NCI-H128 (cell line): ENCODE measurements at regions not wholly inside any gene's neighbourhood (a gene's known extent, or its start where the extent isn't known, plus 50 kb on each side); places are given as distances from the start of the nearest gene placed in this dataset.

Source experiments
- DNase-seq: peaks from one replicate; lab custom pipeline; 2025; ENCODE audit not compliant: unreplicated experiment; lab: John Stamatoyannopoulos, UW

- no peak for DNase-seq
Observed at GRCh38 chr4:126790633-126791032, 842.1 kb upstream of the INTU start.

GRCh38 chr4:126794363-126794762, 838.4 kb upstream of the INTU start:
- DNase-seq, result no peak

- DNase-seq, result no peak
Observed at GRCh38 chr4:126798214-126798613, 834.5 kb upstream of the INTU start.

GRCh38 chr4:126799416-126799815, 833.3 kb upstream of the INTU start:
- no peak for DNase-seq

DNA sequence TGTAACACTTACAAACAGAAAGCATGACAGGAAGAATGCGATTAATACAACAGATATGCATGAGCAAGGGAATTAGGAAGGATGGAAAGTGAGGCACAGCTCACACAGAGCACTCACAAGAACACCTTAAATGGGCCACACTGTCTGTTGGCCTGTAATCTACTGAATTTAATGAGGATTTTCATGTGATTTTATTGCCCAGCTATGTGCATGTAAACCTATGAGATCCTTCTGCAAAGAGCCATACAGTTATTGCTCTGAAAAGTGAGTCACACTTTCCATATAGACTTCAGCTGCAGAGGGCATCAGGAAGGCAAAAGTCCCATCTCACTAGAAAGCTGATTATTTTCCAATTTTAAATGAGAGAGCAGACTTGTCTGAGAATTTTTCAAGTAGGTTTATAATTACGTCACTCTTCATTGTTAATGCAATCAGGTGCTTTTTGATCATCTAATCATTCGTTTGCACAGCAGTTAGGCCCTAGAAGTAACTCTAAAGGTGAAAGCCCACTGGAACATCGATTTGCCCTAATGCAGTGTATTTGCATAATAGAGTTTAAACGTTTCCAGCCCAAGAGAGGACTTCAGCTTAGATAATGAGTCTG, 832.7 kb upstream of the INTU start:
- no peak for DNase-seq

DNA sequence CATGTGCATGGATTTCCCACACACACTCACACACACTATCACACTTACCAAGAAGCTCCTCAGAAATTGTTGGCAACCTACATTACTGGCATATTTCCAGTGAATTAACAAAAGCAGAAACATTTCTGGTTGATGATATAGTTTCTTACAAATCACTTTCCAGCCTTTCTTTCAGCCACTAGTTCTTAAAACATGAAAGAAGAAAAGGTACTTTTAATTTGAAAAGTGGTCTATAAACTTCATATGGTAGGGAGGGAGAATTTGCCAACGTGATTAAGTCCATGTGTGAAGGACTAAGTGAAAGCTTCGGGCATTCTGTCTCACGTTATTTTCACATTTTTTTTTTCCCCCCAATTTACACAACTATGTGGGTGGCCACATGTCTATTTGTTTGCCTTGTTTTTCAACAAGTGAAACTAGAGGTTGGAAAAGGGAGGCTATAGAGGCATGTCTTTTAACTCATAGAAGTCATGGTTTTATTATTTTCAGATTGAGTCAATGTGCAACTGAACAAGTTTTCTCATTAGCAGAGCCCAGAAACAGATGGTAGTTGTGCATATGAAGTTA, 832.1 kb upstream of the INTU start:
- DNase-seq, result no peak

DNA sequence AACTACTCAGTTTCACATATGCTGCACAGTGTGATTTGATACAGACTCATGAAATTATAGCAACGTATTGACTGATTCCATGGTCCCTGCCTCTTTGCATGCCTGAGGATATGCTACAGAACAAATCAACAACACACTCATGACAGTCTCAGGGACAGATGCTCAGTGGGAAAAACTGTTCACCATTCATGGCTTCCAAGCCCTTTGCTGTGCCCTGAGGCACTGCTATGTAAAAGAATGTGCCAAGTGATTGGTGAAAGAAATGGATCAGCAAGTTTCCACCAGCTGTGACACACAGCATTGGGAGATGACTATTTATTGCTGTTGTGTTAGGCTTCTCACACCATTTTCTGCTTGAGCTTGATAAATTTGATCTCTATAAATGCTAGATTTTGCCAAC, 825.6 kb upstream of the INTU start:
- no peak for DNase-seq

DNA sequence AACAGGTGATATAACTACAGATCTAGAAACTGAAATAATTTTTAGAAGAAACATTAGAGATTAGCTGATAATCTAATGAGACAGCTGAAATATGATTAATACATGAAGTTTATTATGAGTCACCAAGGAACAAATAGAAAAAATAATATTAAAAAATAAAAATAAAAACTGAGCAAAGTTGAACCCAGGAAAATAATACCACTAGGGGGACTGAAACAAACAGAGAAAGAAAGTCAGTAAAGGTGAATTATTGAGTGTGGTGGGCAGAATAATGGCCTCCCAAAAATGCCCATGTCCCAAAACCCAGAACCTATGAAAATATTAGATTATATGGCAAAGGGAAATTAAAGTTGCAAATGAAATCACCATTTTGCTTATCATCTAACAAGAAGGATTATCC, 820.7 kb upstream of the INTU start:
- DNase-seq, result no peak

- no peak for DNase-seq
Observed at GRCh38 chr4:126820631-126821030, 812.1 kb upstream of the INTU start.

- DNase-seq, result no peak
Observed at GRCh38 chr4:126821152-126821551, 811.6 kb upstream of the INTU start.

DNA sequence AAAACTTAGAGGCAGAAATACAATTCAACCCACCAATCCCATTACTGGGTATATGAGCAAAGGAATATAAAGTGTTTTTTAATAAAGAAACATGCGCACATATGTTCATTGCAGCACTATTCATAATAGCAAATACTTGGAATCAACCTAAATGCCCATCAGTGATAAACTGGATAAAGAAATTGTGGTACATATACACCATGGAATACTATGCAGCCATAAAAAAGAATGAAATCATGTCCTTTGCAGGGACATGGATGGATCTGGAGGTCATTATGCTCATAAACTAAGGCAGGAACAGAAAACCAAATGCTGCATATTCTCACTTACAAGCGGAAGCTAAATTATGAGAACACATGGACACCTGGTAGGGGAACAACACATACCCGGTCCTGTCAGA, 807.7 kb upstream of the INTU start:
- DNase-seq, result no peak

DNA sequence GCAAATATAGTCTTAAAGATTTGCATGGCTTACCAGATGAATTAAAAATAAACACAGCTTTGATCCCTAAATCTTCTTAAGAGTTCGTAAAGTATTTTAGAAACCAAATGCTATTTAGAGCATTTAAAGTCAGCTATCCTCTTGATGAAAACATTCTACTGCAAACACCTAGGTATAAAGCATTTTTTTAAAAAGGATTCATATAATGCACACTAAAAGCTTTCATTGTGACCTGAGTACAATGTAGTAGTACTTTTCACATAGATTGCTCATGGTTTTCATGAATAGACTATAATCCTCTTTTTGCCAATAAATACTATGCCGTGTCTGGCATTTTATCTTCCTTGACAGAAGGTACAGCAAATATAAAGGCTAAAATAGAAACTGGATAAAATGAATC, 805.1 kb upstream of the INTU start:
- no peak for DNase-seq

GRCh38 chr4:126834854-126835253, 797.9 kb upstream of the INTU start:
- DNase-seq, result no peak

DNA sequence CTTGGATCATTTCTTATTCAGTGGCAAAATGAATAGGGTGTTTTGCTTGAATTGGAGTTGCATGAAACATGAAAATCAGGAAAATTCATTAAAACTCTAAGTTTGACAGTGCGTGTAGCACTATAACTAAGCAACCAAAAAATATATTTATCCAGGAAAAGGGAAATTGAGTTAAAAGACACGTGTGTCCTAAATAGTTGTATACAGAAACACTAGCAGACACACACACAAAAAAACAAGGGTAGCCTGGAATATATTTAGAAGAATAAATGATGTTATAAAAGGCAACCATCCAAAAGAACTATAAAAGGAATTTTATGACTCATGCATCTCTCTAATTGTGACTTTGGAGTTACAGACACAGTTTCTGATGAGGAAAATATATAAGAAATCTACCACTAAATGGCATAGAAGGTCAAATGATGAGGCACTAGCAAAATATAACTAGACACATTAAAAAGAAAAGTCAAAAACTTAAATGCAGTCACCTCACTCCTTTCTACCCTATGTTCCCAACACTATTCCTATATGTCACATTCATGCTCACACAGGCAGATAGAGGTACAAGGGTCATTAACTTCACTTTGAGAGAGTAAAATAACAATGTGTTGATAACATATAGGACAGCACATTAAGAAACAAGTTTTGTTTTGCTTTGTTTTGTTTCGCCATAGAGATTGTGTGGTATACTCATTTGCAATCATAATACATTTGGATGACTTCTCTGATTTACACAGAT, 793.6 kb upstream of the INTU start:
- DNase-seq, result no peak

- DNase-seq, result no peak
Observed at GRCh38 chr4:126843492-126844067, 789.2 kb upstream of the INTU start.

DNA sequence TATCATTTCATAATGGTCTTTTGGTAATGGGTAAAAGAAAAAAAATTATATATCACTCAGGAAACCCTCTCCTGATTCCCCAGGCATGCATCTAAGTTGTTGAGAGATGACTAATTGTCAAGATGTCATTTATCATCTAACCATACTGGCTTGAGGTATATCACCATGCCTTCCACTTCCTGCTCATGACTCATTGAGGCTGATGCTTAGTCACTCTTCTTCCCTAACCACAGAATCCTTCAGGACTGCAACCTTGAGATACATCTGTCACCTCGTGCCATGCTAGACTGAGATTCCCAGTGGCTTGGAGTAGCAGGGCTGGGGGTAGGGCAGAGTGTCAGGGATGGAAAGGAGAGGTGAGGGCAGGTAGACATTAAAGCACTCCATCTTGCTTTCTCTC, 782.5 kb upstream of the INTU start:
- DNase-seq, result no peak

DNA sequence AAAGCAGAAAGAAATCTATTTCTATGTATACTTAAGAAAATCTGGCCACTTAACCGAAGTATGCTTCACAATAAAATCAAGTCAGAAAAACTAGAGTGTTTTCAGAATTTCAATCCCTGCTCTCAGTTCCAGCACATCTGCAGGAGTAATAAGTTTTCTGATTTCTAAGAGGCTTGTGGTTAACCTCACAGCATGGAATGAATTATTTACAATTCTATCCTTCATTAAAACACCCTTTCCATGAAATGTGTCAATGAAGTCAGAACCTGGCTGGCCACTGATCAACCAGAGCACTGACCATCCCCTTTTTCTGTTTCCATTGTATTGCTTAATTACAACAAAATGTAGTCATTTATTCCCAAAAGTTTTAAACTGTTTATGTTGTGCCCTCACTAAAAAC, 781.4 kb upstream of the INTU start:
- no peak for DNase-seq

DNA sequence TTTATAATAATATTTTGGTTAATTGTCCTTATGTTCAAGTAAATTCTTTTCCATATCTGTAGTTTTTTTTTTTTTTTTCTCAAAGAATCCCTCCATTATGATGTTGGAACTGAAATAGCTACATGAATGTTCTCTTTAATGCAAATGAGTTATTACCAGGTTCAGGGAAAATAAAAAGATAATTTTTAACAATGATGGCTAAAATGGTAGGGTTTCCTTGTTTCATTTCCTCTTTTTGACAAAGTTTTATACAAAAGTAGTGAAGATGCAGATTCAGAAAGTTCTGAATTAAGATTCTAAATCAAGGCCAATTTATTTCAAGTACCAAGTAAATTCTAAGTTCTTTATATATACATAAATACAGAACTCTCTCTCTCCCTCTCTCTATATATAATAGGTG, 779.0 kb upstream of the INTU start:
- DNase-seq, result no peak

- no peak for DNase-seq
Observed at GRCh38 chr4:126856906-126857305, 775.9 kb upstream of the INTU start.

GRCh38 chr4:126859314-126859713, 773.4 kb upstream of the INTU start:
- no peak for DNase-seq

DNA sequence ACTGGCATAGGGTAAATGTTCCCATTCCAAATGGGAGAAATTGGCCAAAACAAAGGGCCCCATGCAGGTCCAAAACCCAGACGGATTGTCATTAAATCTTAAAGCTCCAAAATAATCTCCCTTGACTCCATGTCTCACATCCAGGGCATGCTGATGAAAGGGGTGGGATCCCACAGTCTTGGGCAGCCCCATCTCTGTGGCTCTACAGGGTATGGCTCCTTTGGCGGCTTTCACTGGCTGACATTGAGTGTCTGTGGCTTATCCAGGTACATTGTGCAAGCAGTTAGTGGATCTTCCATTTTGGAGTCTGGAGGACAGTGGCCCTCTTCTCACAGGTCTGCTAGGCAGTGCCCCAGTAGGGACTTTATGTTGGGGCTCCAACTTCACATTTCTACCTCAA, 772.9 kb upstream of the INTU start:
- DNase-seq, result no peak

DNA sequence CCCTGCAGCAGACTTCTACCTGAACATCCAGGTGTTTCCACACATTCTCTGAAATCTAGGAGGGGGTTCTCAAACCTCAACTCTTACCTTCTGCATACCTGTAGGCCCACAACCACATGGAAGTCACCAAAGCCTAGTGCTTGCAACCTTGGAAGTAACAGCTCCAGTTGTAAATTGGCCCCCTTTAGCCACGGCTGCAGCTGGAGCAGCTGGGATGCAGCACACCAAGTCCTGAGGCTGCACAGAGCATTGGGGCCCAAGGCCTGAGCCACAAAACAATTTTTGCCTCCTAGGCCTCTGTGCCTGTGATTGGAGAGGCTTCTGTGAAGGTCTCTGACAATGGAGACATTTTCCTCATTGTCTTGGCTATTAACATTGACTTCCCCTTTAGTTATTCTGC, 772.4 kb upstream of the INTU start:
- DNase-seq, result no peak
